ENCODE measurements at regions not wholly inside any gene's neighbourhood (a gene's known extent, or its start where the extent isn't known, plus 50 kb on each side); places are given as distances from the start of the nearest gene placed in this dataset.

- POLR2A ChIA-PET (ENCODE audit: low non-redundant PET): no interaction called here
- no peak for DNase-seq (ENCODE audit: low spot score)
- H3K27ac ChIP-seq: no peak overlapping the region
- CTCF ChIA-PET: interaction anchor here (0.7 kb wide), 2 partner anchors 304 to 455 kb away, joined by 3 read pairs; partner anchors contain the start of gene SNX19
- no peak for TF ChIP-seq CTCF (conservative IDR thresholded peaks at IDR 0.05; ENCODE audit: low read depth)
Measured at GRCh38 chr11:131219646-131220045, 150.8 kb upstream of the NTM start.

- CTCF ChIA-PET: interaction anchor here (0.6 kb wide), 1 partner anchor 9 kb away, joined by 6 read pairs; no protein-coding TSS in a partner anchor
- no peak overlapping the region for H3K27ac ChIP-seq
- TF ChIP-seq CTCF (conservative IDR thresholded peaks at IDR 0.05; ENCODE audit: low read depth): no peak
- DNase-seq (ENCODE audit: low spot score): no peak
- POLR2A ChIA-PET (ENCODE audit: low non-redundant PET): no interaction called here
Measured at GRCh38 chr11:131223198-131223991, 147.0 kb upstream of the NTM start.

GRCh38 chr11:131228378-131228777 lies 142.0 kb upstream of the NTM start:
- no peak for TF ChIP-seq CTCF (conservative IDR thresholded peaks at IDR 0.05; ENCODE audit: low read depth)
- POLR2A ChIA-PET (ENCODE audit: low non-redundant PET): no interaction called here
- H3K27ac ChIP-seq: no peak overlapping the region
- no peak for DNase-seq (ENCODE audit: low spot score)
- CTCF ChIA-PET: no interaction called here

GRCh38 chr11:131229221-131229620 lies 141.2 kb upstream of the NTM start:
- CTCF ChIA-PET: no interaction called here
- no peak overlapping the region for H3K27ac ChIP-seq
- POLR2A ChIA-PET (ENCODE audit: low non-redundant PET): no interaction called here
- no peak for TF ChIP-seq CTCF (conservative IDR thresholded peaks at IDR 0.05; ENCODE audit: low read depth)
- DNase-seq (ENCODE audit: low spot score): no peak

- TF ChIP-seq CTCF (conservative IDR thresholded peaks at IDR 0.05; ENCODE audit: low read depth): no peak
- CTCF ChIA-PET: no interaction called here
- POLR2A ChIA-PET (ENCODE audit: low non-redundant PET): no interaction called here
- DNase-seq (ENCODE audit: low spot score): no peak
- H3K27ac ChIP-seq: no peak overlapping the region
Measured at GRCh38 chr11:131231317-131231940, 139.0 kb upstream of the NTM start.

- ChIA-PET POLR2A (ENCODE audit: low non-redundant PET) (no interaction called here), CTCF (interaction anchor here (0.7 kb wide), 1 partner anchor 9 kb away, joined by 6 read pairs; no protein-coding TSS in a partner anchor)
Measured at GRCh38 chr11:131232261-131232660, 138.2 kb upstream of the NTM start.

More at GRCh38 chr11:131232261-131232660, 138.2 kb upstream of the NTM start:
- no peak for DNase-seq (ENCODE audit: low spot score)
- H3K27ac ChIP-seq: no peak overlapping the region
- no peak for TF ChIP-seq CTCF (conservative IDR thresholded peaks at IDR 0.05; ENCODE audit: low read depth)

Measured in RWPE1 (cell line).